HG03521 (cell line): ENCODE measurements at regions not wholly inside any gene's neighbourhood (a gene's known extent, or its start where the extent isn't known, plus 50 kb on each side); places are given as distances from the start of the nearest gene placed in this dataset.

Experiments used
- ATAC-seq: cut with Tn5 transposase; IDR thresholded peaks from one replicate; pipeline ENCODE4 v1.9.1; 2021; ENCODE audit warnings: mild to moderate bottlenecking, moderate library complexity; ENCODE audit not compliant: unreplicated experiment

GRCh38 chr4:23667659-23668058, 222.2 kb downstream of the PPARGC1A start:
- ATAC-seq: no peak

GRCh38 chr4:23660865-23661264, 229.0 kb downstream of the PPARGC1A start:
- ATAC-seq: no peak

GRCh38 chr4:23654791-23655190, 235.1 kb downstream of the PPARGC1A start:
- ATAC-seq: no peak

GRCh38 chr4:23648854-23649596, 240.8 kb downstream of the PPARGC1A start:
- no peak for ATAC-seq

DNA sequence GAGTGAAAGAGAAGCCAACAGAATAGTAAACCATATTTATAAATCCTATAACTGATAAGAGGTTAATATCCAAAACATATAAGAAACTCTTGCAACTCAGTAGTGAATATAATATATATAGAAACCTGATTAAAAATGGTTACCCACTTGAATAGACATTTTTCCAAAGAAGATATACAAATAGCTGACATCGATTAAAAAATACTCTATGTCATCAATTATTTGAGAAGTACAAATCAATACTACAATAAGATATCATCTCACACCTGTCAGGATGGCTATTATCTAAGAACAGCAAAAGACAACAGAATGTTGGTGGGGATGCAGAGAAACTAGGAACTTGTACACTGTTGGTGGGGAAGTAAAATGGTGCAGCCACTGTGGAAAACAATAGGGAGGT, 254.4 kb downstream of the PPARGC1A start:
- no peak for ATAC-seq

DNA sequence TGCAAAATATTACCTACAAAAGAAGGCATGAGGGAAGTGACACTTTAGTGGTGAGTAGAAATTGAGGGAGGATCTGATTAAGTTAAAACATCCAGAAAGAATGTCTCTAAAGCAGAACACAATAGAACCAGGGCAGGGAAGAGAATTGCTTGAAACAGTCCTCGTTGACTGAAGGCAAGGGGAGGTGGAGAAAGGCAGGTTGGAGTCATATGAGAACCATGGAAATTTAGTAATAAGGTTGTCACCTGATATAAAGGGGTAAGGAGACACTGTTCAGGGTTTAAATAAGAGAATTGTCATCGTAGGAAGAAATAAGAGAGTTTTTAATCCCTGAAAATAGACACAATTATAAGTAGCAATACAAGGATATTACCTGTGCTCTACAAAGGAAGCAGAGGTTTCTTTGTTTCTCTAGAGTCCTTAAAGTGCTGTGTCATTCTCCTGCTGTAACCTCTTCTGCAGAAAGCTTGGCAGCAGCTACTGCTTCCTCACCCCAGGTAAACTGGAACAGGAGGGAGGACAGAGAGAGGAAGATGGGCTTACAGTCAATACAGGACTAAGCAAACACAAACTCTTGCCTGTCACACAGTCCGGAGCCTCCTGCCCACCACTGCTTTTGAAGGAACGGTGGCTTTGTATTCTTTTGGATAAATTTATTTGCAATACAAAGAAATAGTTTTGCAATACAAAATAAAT, 258.4 kb downstream of the PPARGC1A start:
- ATAC-seq: no peak

GRCh38 chr4:23630110-23630509, 259.7 kb downstream of the PPARGC1A start:
- ATAC-seq: no peak

DNA sequence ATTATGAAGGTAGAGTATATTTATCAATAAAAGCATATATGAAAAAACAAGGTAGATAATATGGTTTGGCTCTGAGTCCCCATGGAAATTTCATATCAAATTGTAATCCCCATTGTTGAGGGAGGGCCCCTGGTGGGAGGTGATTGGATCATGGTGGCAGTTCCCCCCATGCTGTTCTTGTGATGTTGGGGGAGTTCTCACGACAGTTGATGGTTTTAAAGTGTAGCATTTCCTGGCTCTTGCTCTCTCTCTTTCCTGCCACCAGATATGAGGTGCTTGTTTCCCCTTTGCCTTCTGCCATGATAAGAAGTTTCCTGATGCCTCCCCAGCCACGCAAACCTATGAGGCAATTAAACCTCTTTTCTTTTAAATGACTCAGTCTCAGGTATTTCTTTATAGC, 260.4 kb downstream of the PPARGC1A start:
- ATAC-seq: no peak

- ATAC-seq: no peak
Observed at GRCh38 chr4:23614284-23614892, 275.5 kb downstream of the PPARGC1A start.

GRCh38 chr4:23613782-23614181, 276.1 kb downstream of the PPARGC1A start:
- ATAC-seq: no peak

DNA sequence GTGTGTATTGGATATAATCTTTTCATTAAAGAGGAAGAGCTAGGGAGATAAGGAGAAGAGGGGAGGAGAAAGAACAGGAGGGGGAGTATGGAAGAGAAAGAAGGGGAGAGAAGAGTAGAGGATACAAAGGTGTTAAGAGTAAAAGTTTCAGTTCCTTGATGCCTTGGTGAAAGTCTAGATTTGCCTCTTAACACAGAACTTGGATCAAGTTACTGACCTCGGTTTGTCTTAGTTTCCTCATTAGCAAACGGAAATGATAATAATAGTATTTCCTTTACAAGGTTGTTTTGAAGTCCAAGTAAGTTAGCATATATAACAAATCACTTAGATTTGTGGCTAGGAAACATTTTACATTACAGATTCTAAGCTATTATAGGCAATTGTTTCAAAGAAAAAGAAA, 287.1 kb downstream of the PPARGC1A start:
- ATAC-seq: no peak

- ATAC-seq: no peak
Observed at GRCh38 chr4:23594125-23594524, 295.7 kb downstream of the PPARGC1A start.

GRCh38 chr4:23590431-23590830, 299.4 kb downstream of the PPARGC1A start:
- no peak for ATAC-seq

- ATAC-seq: no peak
Observed at GRCh38 chr4:23584024-23584423, 305.8 kb downstream of the PPARGC1A start.

GRCh38 chr4:23582671-23583070, 307.2 kb downstream of the PPARGC1A start:
- ATAC-seq: no peak

GRCh38 chr4:23579166-23579565, 310.7 kb downstream of the PPARGC1A start:
- no peak for ATAC-seq

DNA sequence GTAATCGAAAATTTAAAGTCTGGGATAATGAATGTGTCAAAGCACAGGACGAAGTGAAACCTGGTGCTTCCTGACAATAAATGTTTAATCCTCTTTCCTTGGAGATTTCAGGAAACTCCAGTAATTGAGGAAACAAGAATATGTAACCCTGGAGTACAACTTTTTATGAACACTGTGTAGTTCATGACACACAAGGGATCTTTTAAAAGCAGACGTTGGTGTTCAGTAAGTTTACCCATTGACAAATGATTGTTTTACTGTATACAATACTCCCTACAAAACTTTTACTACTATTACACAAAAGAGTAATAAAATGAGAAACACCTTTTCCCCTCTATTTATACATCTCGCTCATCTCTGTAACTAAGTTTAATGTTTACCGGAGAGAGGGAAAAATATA, 312.4 kb downstream of the PPARGC1A start:
- ATAC-seq: no peak

DNA sequence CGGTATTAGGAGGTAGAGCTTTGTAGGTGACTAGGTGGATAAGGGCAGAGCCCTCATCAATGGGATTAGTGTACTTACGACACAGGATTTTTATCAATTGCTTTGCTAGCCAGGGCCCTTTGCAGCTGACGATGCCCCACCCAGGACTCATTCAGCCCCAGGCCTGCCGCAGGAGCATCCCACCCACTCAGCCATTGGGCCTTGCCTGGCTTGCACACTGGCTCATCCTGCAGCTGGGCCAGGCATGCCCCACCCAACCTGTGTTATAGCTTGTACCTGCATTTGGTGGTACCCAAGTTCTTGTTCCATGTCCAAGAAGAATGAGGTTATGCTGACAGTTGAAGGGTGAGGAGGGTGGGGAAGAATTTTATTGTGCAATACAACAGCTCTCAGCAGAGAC, 317.5 kb downstream of the PPARGC1A start:
- no peak for ATAC-seq

DNA sequence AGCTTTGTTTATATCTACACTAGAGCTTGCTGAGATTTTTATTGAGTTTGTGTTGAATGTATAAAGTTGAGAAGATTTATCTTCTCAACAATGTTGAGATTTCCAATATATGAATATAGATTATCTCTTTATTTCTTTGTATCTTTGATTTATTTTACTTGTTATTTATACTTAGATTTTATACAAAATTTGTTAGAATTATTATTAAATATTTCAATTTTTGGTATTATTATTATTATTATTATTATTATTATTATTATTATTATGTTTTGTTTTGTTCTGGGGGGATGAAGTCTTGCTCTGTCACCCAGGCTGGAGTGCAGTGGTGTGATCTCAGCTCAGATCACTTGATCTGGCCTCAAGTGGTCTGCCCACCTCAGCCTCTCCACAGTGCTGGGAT, 322.5 kb downstream of the PPARGC1A start:
- ATAC-seq: no peak

GRCh38 chr4:23560748-23561147, 329.1 kb downstream of the PPARGC1A start:
- no peak for ATAC-seq

DNA sequence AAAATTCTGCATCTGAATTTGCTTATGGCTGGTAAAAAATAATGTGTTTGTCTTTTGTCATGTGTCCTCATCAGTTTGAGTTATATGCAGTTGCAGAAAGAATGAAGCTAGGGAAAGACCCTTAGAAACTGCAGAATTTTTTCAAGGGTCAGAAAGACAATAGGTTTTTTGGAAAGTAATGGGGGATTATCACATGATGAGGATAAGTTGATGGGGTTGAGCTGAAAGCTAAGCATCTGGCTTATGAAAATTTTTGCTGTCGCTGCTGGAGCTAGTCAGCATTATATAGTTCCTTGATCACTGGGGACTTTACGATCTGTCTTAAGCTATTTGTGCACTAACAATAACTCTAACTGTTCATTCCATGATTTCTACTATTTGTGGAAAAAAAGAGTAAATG, 331.7 kb downstream of the PPARGC1A start:
- no peak for ATAC-seq

DNA sequence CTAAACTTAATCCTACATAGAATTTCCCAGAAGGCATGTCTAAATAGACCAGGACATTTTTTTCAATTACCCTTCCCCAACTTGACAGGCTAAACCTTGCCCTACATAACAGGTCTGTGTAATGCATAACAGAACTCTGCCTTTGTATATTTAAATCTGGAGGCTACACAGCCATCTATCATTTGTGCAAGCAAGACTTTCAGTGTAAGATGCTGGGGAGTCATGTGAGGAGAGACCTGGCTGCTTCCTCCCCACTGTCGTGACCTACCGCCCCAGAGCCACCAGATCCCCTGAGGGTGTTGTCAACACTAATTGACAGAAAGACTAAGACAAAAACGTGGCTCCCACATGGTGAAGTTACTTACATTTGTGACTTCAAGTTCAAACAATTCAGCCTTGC, 342.2 kb downstream of the PPARGC1A start:
- ATAC-seq: no peak
